22Rv1 (cell line): ENCODE measurements at regions not wholly inside any gene's neighbourhood (a gene's known extent, or its start where the extent isn't known, plus 50 kb on each side); places are given as distances from the start of the nearest gene placed in this dataset.

Source experiments
- H3K27ac ChIP-seq: fragments of 450-650 bp; 2 replicates; pipeline ENCODE4 v1.5.1; 2017
- CTCF ChIP-seq: fragments of 450-650 bp; IDR thresholded peaks from 2 replicates; pipeline ENCODE4 v1.5.1; 2017; ENCODE audit warnings: mild to moderate bottlenecking
- ZFX ChIP-seq: fragments of 450-650 bp; IDR thresholded peaks from 2 replicates; pipeline ENCODE4 v1.6.1; 2017; ENCODE audit warnings: antibody characterized with exemption, borderline replicate concordance

- H3K27ac ChIP-seq: no peak overlapping the region
- no peak for TF ChIP-seq ZFX
- TF ChIP-seq CTCF: no peak
These were observed 397.1 kb downstream of the SPATA31D1 start for GRCh38 chr9:82385633-82386032.

DNA sequence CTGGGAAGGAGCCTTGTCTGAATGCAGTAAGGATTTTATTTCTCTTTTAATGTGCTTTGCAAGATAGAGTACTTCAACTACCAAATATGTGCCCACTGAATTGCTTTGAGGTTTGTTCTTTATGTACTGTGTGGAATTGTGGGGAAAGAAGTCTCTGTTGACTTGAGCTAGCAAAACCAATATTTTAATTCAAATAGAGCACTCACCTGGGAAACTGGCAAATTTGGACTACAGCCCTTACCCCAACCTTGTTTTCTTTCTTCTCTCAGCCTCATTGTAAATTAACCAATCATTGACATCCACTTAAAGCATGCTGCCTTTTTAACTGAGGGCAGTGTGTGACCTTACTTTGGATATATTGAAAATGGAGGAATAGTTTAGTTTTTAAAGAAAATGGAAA is 409.0 kb downstream of the SPATA31D1 start:
- H3K27ac ChIP-seq: no peak overlapping the region
- TF ChIP-seq ZFX (no peak), CTCF (no peak)

GRCh38 chr9:82404196-82404870 is 415.8 kb downstream of the SPATA31D1 start:
- no peak for TF ChIP-seq ZFX
- TF ChIP-seq CTCF: no peak
- no peak overlapping the region for H3K27ac ChIP-seq

DNA sequence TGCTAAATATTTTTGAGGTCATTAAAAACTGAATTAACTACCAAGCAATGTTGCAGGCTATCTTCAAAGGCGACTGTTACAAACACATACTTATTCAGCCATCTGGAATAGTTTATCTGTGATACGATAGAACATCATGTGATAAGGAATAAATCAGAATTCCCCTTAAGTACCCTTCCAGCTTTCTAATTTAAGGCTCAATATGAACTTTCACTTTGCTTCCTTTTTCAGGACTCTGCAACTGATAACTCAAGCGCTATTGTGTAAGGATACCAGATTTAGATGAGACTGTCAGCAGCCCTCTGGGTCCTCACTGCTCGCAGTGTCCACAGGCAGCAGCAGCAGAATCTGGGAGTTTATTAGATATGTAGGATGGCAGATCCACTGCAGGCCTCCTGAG is 416.3 kb downstream of the SPATA31D1 start:
- TF ChIP-seq ZFX: no peak
- no peak for TF ChIP-seq CTCF
- H3K27ac ChIP-seq: no peak overlapping the region

- TF ChIP-seq ZFX (no peak), CTCF (no peak)
- no peak overlapping the region for H3K27ac ChIP-seq
These were observed 418.0 kb downstream of the SPATA31D1 start for GRCh38 chr9:82406456-82407085.

DNA sequence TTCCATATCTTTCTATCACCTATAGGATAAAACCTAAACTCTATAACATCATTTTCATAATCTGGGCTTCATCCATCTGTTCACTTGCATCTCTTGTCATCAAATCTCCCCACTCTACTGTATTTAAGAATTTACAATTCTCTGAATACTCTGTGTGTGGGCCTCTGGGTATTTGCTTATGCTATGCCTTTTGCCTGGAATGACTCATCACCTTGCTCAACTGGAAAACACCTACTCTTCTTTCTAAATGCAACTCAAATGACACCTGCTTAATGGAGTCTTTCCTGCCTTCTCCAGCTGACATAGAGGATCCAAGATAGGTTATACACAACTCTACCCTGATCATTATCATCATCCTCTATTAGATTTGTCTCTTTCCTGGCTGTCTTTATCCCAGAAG is 421.7 kb downstream of the SPATA31D1 start:
- TF ChIP-seq CTCF (no peak), ZFX (no peak)
- H3K27ac ChIP-seq: no peak overlapping the region

GRCh38 chr9:82410866-82411265 is 422.3 kb downstream of the SPATA31D1 start:
- TF ChIP-seq CTCF: no peak
- H3K27ac ChIP-seq: no peak overlapping the region
